ENCODE measurements at regions not wholly inside any gene's neighbourhood (a gene's known extent, or its start where the extent isn't known, plus 50 kb on each side); places are given as distances from the start of the nearest gene placed in this dataset.

DNA sequence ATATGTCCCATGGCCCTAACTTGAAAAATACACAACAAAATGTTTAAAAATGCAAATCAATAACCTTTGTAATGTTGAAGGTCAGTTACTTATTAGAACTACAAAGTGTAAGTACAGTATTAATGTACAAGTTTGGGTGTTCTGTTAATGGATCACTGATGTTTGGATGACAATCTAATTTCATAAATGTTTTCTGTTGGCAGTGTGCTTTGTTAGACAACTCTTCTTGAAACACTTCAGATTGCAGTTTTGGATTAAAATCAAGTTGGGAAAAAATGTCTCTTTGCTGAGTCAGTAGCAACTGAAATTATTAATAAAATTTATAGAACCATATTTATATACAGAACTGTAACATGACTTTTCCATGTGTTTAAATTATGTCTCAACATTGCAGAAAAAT is 1063.5 kb upstream of the PCDH9 start:
- ATAC-seq (ENCODE audit: low read depth) (no peak), DNase-seq (no peak)
- Mint-ChIP-seq H3K27ac (no peak overlapping the region), H3K36me3 (ENCODE audit: low read depth) (no peaks in the 10 kb centered on the region), H3K27me3 (no peaks in the 10 kb centered on the region), H3K9me3 (no peaks in the 10 kb centered on the region), H3K4me1 (no peaks in the 10 kb centered on the region), H3K4me3 (no peak overlapping the region)
- intact Hi-C loops (cut with micrococcal nuclease) = no loop called here
- ChIA-PET POLR2A (no interaction called here), CTCF (no interaction called here)
- TF ChIP-seq, protein P1, sequence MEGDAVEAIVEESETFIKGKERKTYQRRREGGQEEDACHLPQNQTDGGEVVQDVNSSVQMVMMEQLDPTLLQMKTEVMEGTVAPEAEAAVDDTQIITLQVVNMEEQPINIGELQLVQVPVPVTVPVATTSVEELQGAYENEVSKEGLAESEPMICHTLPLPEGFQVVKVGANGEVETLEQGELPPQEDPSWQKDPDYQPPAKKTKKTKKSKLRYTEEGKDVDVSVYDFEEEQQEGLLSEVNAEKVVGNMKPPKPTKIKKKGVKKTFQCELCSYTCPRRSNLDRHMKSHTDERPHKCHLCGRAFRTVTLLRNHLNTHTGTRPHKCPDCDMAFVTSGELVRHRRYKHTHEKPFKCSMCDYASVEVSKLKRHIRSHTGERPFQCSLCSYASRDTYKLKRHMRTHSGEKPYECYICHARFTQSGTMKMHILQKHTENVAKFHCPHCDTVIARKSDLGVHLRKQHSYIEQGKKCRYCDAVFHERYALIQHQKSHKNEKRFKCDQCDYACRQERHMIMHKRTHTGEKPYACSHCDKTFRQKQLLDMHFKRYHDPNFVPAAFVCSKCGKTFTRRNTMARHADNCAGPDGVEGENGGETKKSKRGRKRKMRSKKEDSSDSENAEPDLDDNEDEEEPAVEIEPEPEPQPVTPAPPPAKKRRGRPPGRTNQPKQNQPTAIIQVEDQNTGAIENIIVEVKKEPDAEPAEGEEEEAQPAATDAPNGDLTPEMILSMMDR (IDR thresholded peaks at IDR 0.05) = no peak

DNA sequence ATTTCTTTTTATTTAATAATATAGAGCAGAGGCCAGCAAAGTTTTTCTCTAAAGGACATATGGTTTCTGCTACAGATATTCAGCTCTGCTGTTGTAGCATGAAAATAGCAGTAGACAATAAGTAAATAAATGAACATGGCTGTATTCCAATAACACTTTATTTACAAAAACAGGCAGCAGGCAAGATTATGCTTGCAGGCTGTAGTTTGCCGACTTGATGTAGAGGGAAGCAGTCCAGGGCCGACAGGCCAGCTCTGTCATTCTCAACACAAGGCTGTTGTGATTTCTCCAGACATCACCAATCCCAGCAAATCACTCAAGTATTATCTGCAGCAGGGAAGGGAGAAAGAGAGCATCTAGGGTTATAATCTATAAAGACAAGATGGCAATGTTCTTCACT is 1062.5 kb upstream of the PCDH9 start:
- ATAC-seq (ENCODE audit: low read depth) (no peak), DNase-seq (no peak)
- H3K27me3 Mint-ChIP-seq = no peaks in the 10 kb centered on the region
- intact Hi-C loops (cut with micrococcal nuclease) = no loop called here
- no peak overlapping the region for H3K4me3 Mint-ChIP-seq
- no peak overlapping the region for H3K27ac Mint-ChIP-seq
- H3K9me3 Mint-ChIP-seq = no peaks in the 10 kb centered on the region
- ChIA-PET CTCF (no interaction called here), POLR2A (no interaction called here)
- no peaks in the 10 kb centered on the region for H3K4me1 Mint-ChIP-seq
- TF ChIP-seq, protein P1 (IDR thresholded peaks at IDR 0.05) = no peak
- no peaks in the 10 kb centered on the region for H3K36me3 Mint-ChIP-seq (ENCODE audit: low read depth)

DNA sequence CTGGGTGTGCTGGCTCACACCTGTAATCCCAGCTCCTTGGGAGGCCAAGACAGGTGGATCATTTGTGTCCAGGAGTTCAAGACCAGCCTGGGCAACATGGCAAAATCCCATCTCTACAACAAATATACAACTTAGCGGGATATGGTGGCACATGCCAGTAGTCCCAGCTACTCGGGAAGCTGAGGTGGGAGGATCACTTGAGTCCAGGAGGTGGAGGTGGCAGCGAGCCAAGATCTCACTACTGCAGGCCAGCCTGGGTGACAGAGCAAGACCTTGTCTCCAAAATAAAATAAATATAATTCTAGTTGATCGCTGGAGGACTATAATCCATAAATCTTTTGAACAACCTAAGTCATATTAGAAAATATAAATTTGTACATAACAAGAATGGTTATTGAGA is 1061.5 kb upstream of the PCDH9 start:
- TF ChIP-seq, protein P1 (IDR thresholded peaks at IDR 0.05) = no peak

DNA sequence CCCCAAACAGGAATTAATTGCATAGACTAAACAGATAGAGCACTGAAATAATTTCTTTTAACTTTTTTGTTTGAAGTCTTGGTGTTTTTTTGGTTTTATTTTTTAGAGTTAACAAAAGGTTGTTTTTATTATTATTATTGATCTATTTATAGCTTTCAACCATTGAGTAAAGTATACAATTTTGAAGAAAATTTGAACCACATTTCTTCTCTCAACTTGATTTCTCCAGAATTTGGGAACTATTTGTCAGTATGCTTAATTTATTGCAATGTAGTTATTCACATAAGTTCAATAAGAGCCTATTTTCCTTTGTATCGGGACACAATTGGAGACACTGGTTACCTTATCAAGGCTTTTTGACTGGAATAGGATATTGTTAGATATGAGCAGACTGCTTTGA is 1045.6 kb upstream of the PCDH9 start:
- H3K27ac Mint-ChIP-seq = no peak overlapping the region
- H3K9me3 Mint-ChIP-seq = peaks cover 19% of the 10 kb centered on the region

More for the DNA sequence above, 1061.5 kb upstream of the PCDH9 start:
- H3K9me3 Mint-ChIP-seq = no peaks in the 10 kb centered on the region
- no peaks in the 10 kb centered on the region for H3K36me3 Mint-ChIP-seq (ENCODE audit: low read depth)
- ATAC-seq (ENCODE audit: low read depth) (no peak), DNase-seq (no peak)
- POLR2A ChIA-PET = no interaction called here
- H3K27me3 Mint-ChIP-seq = no peaks in the 10 kb centered on the region
- intact Hi-C loops (cut with micrococcal nuclease) = no loop called here
- H3K4me1 Mint-ChIP-seq = no peaks in the 10 kb centered on the region
- no peak overlapping the region for H3K27ac Mint-ChIP-seq
- CTCF ChIA-PET = no interaction called here
- no peak overlapping the region for H3K4me3 Mint-ChIP-seq

DNA sequence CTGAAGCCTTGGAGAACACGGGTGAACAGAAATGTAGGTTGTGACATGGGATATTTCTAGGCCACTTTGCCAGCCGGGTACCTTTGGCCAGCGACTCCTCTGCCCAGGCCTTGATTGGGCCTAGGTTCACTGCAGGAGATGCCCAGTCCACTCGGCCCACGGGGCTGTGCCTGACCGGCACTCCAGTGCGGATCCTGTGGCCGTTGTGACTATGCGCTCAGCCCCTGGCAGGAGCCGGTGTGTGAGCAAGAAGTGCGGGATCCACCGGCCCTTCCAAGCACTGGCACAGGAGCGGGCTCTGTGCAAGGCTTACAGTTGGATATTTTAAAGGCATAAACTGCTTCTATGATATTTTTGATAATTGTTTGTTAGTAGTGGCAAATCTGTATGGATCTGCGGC is 1042.5 kb upstream of the PCDH9 start:
- Mint-ChIP-seq H3K27ac (no peak overlapping the region), H3K9me3 (peaks cover 22% of the 10 kb centered on the region), H3K36me3 (ENCODE audit: low read depth) (no peaks in the 10 kb centered on the region), H3K4me3 (no peak overlapping the region), H3K27me3 (no peaks in the 10 kb centered on the region), H3K4me1 (no peaks in the 10 kb centered on the region)
- TF ChIP-seq, protein P1 (IDR thresholded peaks at IDR 0.05) = no peak
- ChIA-PET POLR2A (no interaction called here), CTCF (no interaction called here)
- DNase-seq (no peak), ATAC-seq (ENCODE audit: low read depth) (no peak)
- intact Hi-C loops (cut with micrococcal nuclease) = no loop called here

More for the DNA sequence above, 1045.6 kb upstream of the PCDH9 start:
- ATAC-seq (ENCODE audit: low read depth) (no peak), DNase-seq (no peak)
- no peaks in the 10 kb centered on the region for H3K36me3 Mint-ChIP-seq (ENCODE audit: low read depth)
- CTCF ChIA-PET = no interaction called here
- TF ChIP-seq, protein P1 (IDR thresholded peaks at IDR 0.05) = no peak
- POLR2A ChIA-PET = no interaction called here
- no peaks in the 10 kb centered on the region for H3K4me1 Mint-ChIP-seq
- H3K27me3 Mint-ChIP-seq = no peaks in the 10 kb centered on the region
- no peak overlapping the region for H3K4me3 Mint-ChIP-seq
- intact Hi-C loops (cut with micrococcal nuclease) = no loop called here

Measured in activated B cell treated with CpG ODN at 0.5 μM for 24 hours (primary cell).